Suprapubic skin (tissue), 4 donors: ENCODE measurements at regions not wholly inside any gene's neighbourhood (a gene's known extent, or its start where the extent isn't known, plus 50 kb on each side); places are given as distances from the start of the nearest gene placed in this dataset.

Experiments
- DNase-seq, 2 donors: peaks; one replicate each; pipeline ENCODE4 v3.0.0-alpha.2; 2019; ENCODE audit warnings: low spot score in 2 of 2
- H3K27ac ChIP-seq: fragments of 200-600 bp; sonication (generic); one replicate; pipeline ENCODE4 v1.5.1; 2019
- H3K27me3 ChIP-seq: fragments of 200-600 bp; sonication (generic); one replicate; pipeline ENCODE4 v1.5.1; 2019
- H3K36me3 ChIP-seq: fragments of 200-600 bp; sonication (generic); one replicate; pipeline ENCODE4 v1.5.1; 2019
- H3K4me1 ChIP-seq: fragments of 200-600 bp; sonication (generic); one replicate; pipeline ENCODE4 v1.5.1; 2019
- H3K4me3 ChIP-seq: fragments of 200-600 bp; sonication (generic); one replicate; pipeline ENCODE4 v1.5.1; 2019; ENCODE audit warnings: mild to moderate bottlenecking
- H3K9me3 ChIP-seq: fragments of 200-600 bp; sonication (generic); one replicate; pipeline ENCODE4 v1.5.1; 2019
- CTCF ChIP-seq, 2 donors: fragments of 200-600 bp in 1 of 2; fragments of 450-650 bp in 1 of 2; sonication (generic) in 1 of 2; IDR thresholded peaks; one replicate each; pipeline ENCODE4 v1.5.1; 2016 to 2019; ENCODE audit warnings: antibody characterized with exemption in 2 of 2, mild to moderate bottlenecking in 1 of 2, moderate library complexity in 1 of 2
- EP300 ChIP-seq: sonication (generic); formaldehyde crosslinking; IDR thresholded peaks from one replicate; pipeline ENCODE4 v1.6.1; 2017; ENCODE audit warnings: antibody characterized with exemption
- POLR2A ChIP-seq, 2 donors: fragments of 450-650 bp; IDR thresholded peaks; one replicate each; pipeline ENCODE4 v1.6.1; 2017; ENCODE audit warnings: antibody characterized with exemption in 2 of 2, mild to moderate bottlenecking in 2 of 2, moderate library complexity in 2 of 2
- POLR2AphosphoS5 ChIP-seq, 3 donors: sonication (generic); formaldehyde crosslinking; IDR thresholded peaks; one replicate each; pipeline ENCODE4 v1.6.1; 2017; ENCODE audit warnings: antibody characterized with exemption in 3 of 3
- WGBS: methylation state at CpG from one replicate; pipeline ENCODE4 v1.1.5; 2018; 5-methylcytosine and 5-hydroxymethylcytosine counted together

GRCh38 chr22:49593509-49593908, 234.2 kb downstream of the BRD1 start:
- DNase-seq, result no peak
- no peak overlapping the region for H3K27ac ChIP-seq
- H3K4me1 ChIP-seq, result no peaks in the 10 kb centered on the region
- H3K36me3 ChIP-seq, result no peaks in the 10 kb centered on the region
- TF ChIP-seq POLR2AphosphoS5 (IDR thresholded peaks at IDR 0.05) (no peak), EP300 (no peak), POLR2A (IDR thresholded peaks at IDR 0.05) (no peak), CTCF (IDR thresholded peaks at IDR 0.05) (no peak)
- no CpG with 5 or more reads among the region's 7 CpGs for WGBS
- H3K4me3 ChIP-seq, result no peak overlapping the region
- H3K27me3 ChIP-seq, result peaks cover 18% of the 10 kb centered on the region
- H3K9me3 ChIP-seq, result no peaks in the 10 kb centered on the region

- Histone ChIP-seq H3K9me3 (no peaks in the 10 kb centered on the region), H3K4me3 (no peak overlapping the region), H3K27me3 (peaks cover 14% of the 10 kb centered on the region), H3K27ac (no peak overlapping the region), H3K4me1 (no peaks in the 10 kb centered on the region), H3K36me3 (no peaks in the 10 kb centered on the region)
- no peak for DNase-seq
- WGBS, result 89% methylated on average over 12 of the region's 12 CpGs
- TF ChIP-seq EP300 (no peak), POLR2A (IDR thresholded peaks at IDR 0.05) (no peak), CTCF (IDR thresholded peaks at IDR 0.05) (no peak), POLR2AphosphoS5 (IDR thresholded peaks at IDR 0.05) (no peak)
Observed at GRCh38 chr22:49592780-49593501, 234.7 kb downstream of the BRD1 start.

- H3K27me3 ChIP-seq, result peaks cover 14% of the 10 kb centered on the region
- H3K27ac ChIP-seq, result no peak overlapping the region
- 76% methylated on average over 14 of the region's 17 CpGs for WGBS
- TF ChIP-seq CTCF (IDR thresholded peaks at IDR 0.05) (no peak), POLR2AphosphoS5 (IDR thresholded peaks at IDR 0.05) (no peak), EP300 (no peak)
- H3K9me3 ChIP-seq, result no peaks in the 10 kb centered on the region
- no peaks in the 10 kb centered on the region for H3K36me3 ChIP-seq
- H3K4me1 ChIP-seq, result no peaks in the 10 kb centered on the region
- no peak overlapping the region for H3K4me3 ChIP-seq
- no peak for DNase-seq
Observed at GRCh38 chr22:49590851-49591445, 236.7 kb downstream of the BRD1 start.

GRCh38 chr22:49590381-49590780, 237.3 kb downstream of the BRD1 start:
- Histone ChIP-seq H3K9me3 (no peaks in the 10 kb centered on the region), H3K27ac (no peak overlapping the region), H3K4me1 (no peaks in the 10 kb centered on the region), H3K36me3 (no peaks in the 10 kb centered on the region), H3K4me3 (no peak overlapping the region), H3K27me3 (peaks cover 14% of the 10 kb centered on the region)
- DNase-seq, result no peak
- TF ChIP-seq EP300 (no peak), POLR2A (IDR thresholded peaks at IDR 0.05) (no peak), CTCF (IDR thresholded peaks at IDR 0.05) (no peak), POLR2AphosphoS5 (IDR thresholded peaks at IDR 0.05) (no peak)
- 89% methylated on average over 17 of the region's 17 CpGs for WGBS

- H3K27ac ChIP-seq, result no peak overlapping the region
- DNase-seq, result no peak
- H3K4me3 ChIP-seq, result no peak overlapping the region
- H3K9me3 ChIP-seq, result no peaks in the 10 kb centered on the region
- TF ChIP-seq CTCF (IDR thresholded peaks at IDR 0.05), result no peak
- TF ChIP-seq POLR2AphosphoS5 (IDR thresholded peaks at IDR 0.05), result no peak
- TF ChIP-seq EP300, result no peak
- TF ChIP-seq POLR2A (IDR thresholded peaks at IDR 0.05), result no peak
- H3K4me1 ChIP-seq, result no peaks in the 10 kb centered on the region
- no peaks in the 10 kb centered on the region for H3K36me3 ChIP-seq
- WGBS, result 71% methylated on average over 18 of the region's 18 CpGs
- peaks cover 14% of the 10 kb centered on the region for H3K27me3 ChIP-seq
Observed at GRCh38 chr22:49589811-49590210, 237.9 kb downstream of the BRD1 start.
